Peyer's patch (tissue), 4 donors: ENCODE measurements at regions not wholly inside any gene's neighbourhood (a gene's known extent, or its start where the extent isn't known, plus 50 kb on each side); places are given as distances from the start of the nearest gene placed in this dataset.

ENCODE experiments used
- CTCF ChIP-seq, 6 experiments: fragments of 450-650 bp in 4 of 6; fragments of 200-600 bp in 2 of 6; sonication (generic) in 1 of 6; IDR thresholded peaks; one replicate each; pipeline ENCODE4 v1.5.1; 2017 to 2019; ENCODE audit warnings: antibody characterized with exemption in 6 of 6, mild to moderate bottlenecking in 3 of 6, moderate library complexity in 1 of 6
- POLR2A ChIP-seq, 2 donors: fragments of 450-650 bp; IDR thresholded peaks; one replicate each; pipeline ENCODE4 v1.5.1; 2017; ENCODE audit warnings: antibody characterized with exemption in 2 of 2, mild to moderate bottlenecking in 2 of 2, moderate library complexity in 2 of 2

GRCh38 chr7:156017431-156017830 lies 205.2 kb upstream of the SHH start:
- no peak for TF ChIP-seq POLR2A (IDR thresholded peaks at IDR 0.05)
- no peak for TF ChIP-seq CTCF (IDR thresholded peaks at IDR 0.05)
